HCT116 (cell line): ENCODE measurements at regions not wholly inside any gene's neighbourhood (a gene's known extent, or its start where the extent isn't known, plus 50 kb on each side); places are given as distances from the start of the nearest gene placed in this dataset.

ENCODE experiments used
- ATAC-seq: fragments of 200-7000 bp; cut with Tn5 transposase; 2 replicates; pipeline ENCODE4 v1.9.1; 2020; ENCODE audit warnings: mild to moderate bottlenecking, moderate library complexity
- BruUV-seq: library from RNA; stranded (reverse); fragments of 400-500 nt; replicated peaks from 2 replicates; lab custom pipeline; 2021; lab: Mats Ljungman, UMichigan
- CTCF ChIA-PET: fragments of 300-600 bp; sonication (Branson Sonifier 250); formaldehyde crosslinking; loops from one replicate; lab custom pipeline; 2021; ENCODE audit warnings: antibody characterized with exemption; lab: Charles Lee
- POLR2A ChIA-PET: fragments of 300-600, 350-600 bp; sonication (Branson Sonifier 250); formaldehyde crosslinking; loops from one replicate; lab custom pipeline; 2021; ENCODE audit warnings: antibody characterized with exemption; lab: Charles Lee
- RAD21 ChIA-PET, 2 experiments: fragments of 300-600 bp; sonication (Branson Sonifier 250); formaldehyde crosslinking; loops; one replicate each; lab custom pipeline; 2023; ENCODE audit warnings: low total read pairs in 2 of 2; ENCODE audit not compliant: uncharacterized antibody in 2 of 2, unreplicated experiment in 2 of 2, low non-redundant PET in 1 of 2; lab: Charles Lee
- DNase-seq: peaks from one replicate; pipeline ENCODE4 v3.0.0-alpha.2; 2010; ENCODE audit warnings: low read depth, low spot score
- H2AFZ ChIP-seq: fragments of 200-600 bp; shearing (Covaris generic), sonication (generic); 2 replicates; pipeline ENCODE4 v1.6.1; 2017; ENCODE audit warnings: low read depth, mixed run types, mixed read lengths, antibody characterized with exemption, low read length; ENCODE audit not compliant: poor library complexity, severe bottlenecking
- H3K27ac ChIP-seq: 2 replicates; pipeline ENCODE4 v1.5.1; 2012; ENCODE audit warnings: low read depth, low read length
- H3K27me3 ChIP-seq: fragments of 200-600 bp; sonication (generic); 2 replicates; pipeline ENCODE4 v1.6.1; 2016; ENCODE audit warnings: mixed run types, low read length, mixed read lengths; ENCODE audit not compliant: insufficient read depth
- H3K36me3 ChIP-seq, 2 experiments: fragments of 200-500 bp in 1 of 2; fragments of 200-600 bp in 1 of 2; sonication (Bioruptor generic) in 1 of 2; sonication (generic) in 1 of 2; 2 replicates each; pipeline versions ENCODE4 v1.5.1 to v1.6.1; 2014 to 2016; ENCODE audit warnings: low read length in 2 of 2, inconsistent platforms in 1 of 2, mixed read lengths in 1 of 2, mixed run types in 1 of 2; ENCODE audit not compliant: insufficient read depth in 2 of 2, control insufficient read depth in 1 of 2
- H3K4me1 ChIP-seq, 2 experiments: fragments of 200-600 bp in 1 of 2; sonication (generic) in 1 of 2; 2 replicates each; pipeline versions ENCODE4 v1.5.1 to v1.6.1; 2012 to 2017; ENCODE audit warnings: low read length in 2 of 2, inconsistent platforms in 1 of 2, mild to moderate bottlenecking in 1 of 2, mixed read lengths in 1 of 2, mixed run types in 1 of 2, moderate library complexity in 1 of 2; ENCODE audit not compliant: insufficient read depth in 2 of 2, control insufficient read depth in 1 of 2
- H3K4me2 ChIP-seq: fragments of 200-600 bp; sonication (generic); 2 replicates; pipeline ENCODE4 v1.6.1; 2017; ENCODE audit warnings: mixed run types, low read length, mixed read lengths
- H3K4me3 ChIP-seq, 2 experiments: fragments of 200-600 bp in 1 of 2; sonication (generic) in 1 of 2; replicated peaks in 1 of 2; 2 replicates each; pipeline ENCODE4 v1.5.1; 2011 to 2016; ENCODE audit warnings: low read length in 2 of 2, control low read depth in 1 of 2, low read depth in 1 of 2, mild to moderate bottlenecking in 1 of 2, mixed read lengths in 1 of 2, mixed run types in 1 of 2
- H3K79me2 ChIP-seq: fragments of 200-600 bp; sonication (generic); 2 replicates; pipeline ENCODE4 v1.6.1; 2017; ENCODE audit warnings: mild to moderate bottlenecking, mixed run types, low read length, moderate library complexity, mixed read lengths; ENCODE audit not compliant: insufficient read depth
- H3K9ac ChIP-seq: fragments of 200-600 bp; sonication (generic); 2 replicates; pipeline ENCODE4 v1.6.1; 2016; ENCODE audit warnings: low read length, mixed read lengths
- H3K9me2 ChIP-seq: fragments of 200-600 bp; sonication (generic), shearing (Covaris generic); 2 replicates; pipeline ENCODE4 v1.6.1; 2017; ENCODE audit warnings: mixed run types, mild to moderate bottlenecking, moderate library complexity; ENCODE audit not compliant: insufficient read depth
- H3K9me3 ChIP-seq, 2 experiments: fragments of 200-500 bp in 1 of 2; fragments of 200-600 bp in 1 of 2; sonication (Bioruptor generic) in 1 of 2; sonication (generic) in 1 of 2; 2 replicates each; pipeline ENCODE4 v1.6.1; 2014 to 2017; ENCODE audit warnings: low read length in 2 of 2, mixed read lengths in 2 of 2, inconsistent platforms in 1 of 2, low read depth in 1 of 2, mild to moderate bottlenecking in 1 of 2, mixed run types in 1 of 2, moderate library complexity in 1 of 2; ENCODE audit not compliant: control insufficient read depth in 1 of 2, insufficient read depth in 1 of 2
- H4K20me1 ChIP-seq: fragments of 200-600 bp; sonication (generic), shearing (Covaris generic); 2 replicates; pipeline ENCODE4 v1.6.1; 2017; ENCODE audit warnings: mixed run types, mild to moderate bottlenecking, moderate library complexity; ENCODE audit not compliant: insufficient read depth
- ATF3 ChIP-seq: IDR thresholded peaks from 2 replicates; pipeline ENCODE4 v1.6.1; 2012
- CBX3 ChIP-seq: IDR thresholded peaks from 2 replicates; pipeline ENCODE4 v1.6.1; 2012; ENCODE audit warnings: low read depth
- CEBPB ChIP-seq: IDR thresholded peaks from 2 replicates; pipeline ENCODE4 v1.6.1; 2012; ENCODE audit warnings: low read depth
- EGR1 ChIP-seq: IDR thresholded peaks from 2 replicates; pipeline ENCODE4 v1.6.1; 2012; ENCODE audit warnings: low read depth
- ELF1 ChIP-seq: IDR thresholded peaks from 2 replicates; pipeline ENCODE4 v1.6.1; 2012; ENCODE audit warnings: low read depth, borderline replicate concordance
- EZH2 ChIP-seq: fragments of 200-600 bp; sonication (generic); IDR thresholded peaks from 2 replicates; pipeline ENCODE4 v1.6.1; 2017; ENCODE audit warnings: antibody characterized with exemption, mixed run types
- EZH2phosphoT487 ChIP-seq: fragments of 200-600 bp; IDR thresholded peaks from 2 replicates; pipeline ENCODE4 v1.6.1; 2018; ENCODE audit warnings: antibody characterized with exemption, borderline replicate concordance
- JUND ChIP-seq: IDR thresholded peaks from 2 replicates; pipeline ENCODE4 v1.6.1; 2012
- MAX ChIP-seq: IDR thresholded peaks from 2 replicates; pipeline ENCODE4 v1.6.1; 2012
- POLR2A ChIP-seq: IDR thresholded peaks from 2 replicates; pipeline ENCODE4 v1.7.0; 2011; ENCODE audit warnings: borderline replicate concordance; ENCODE audit not compliant: insufficient read depth, insufficient read length; ENCODE audit errors: extremely low read depth
- POLR2AphosphoS5 ChIP-seq: IDR thresholded peaks from 2 replicates; pipeline ENCODE4 v1.6.1; 2011; ENCODE audit warnings: mild to moderate bottlenecking, low read depth, low read length, moderate library complexity
- RAD21 ChIP-seq: IDR thresholded peaks from 2 replicates; pipeline ENCODE4 v1.6.1; 2012; ENCODE audit warnings: low read depth, mild to moderate bottlenecking
- SIN3A ChIP-seq: IDR thresholded peaks from 2 replicates; pipeline ENCODE4 v1.6.1; 2012; ENCODE audit warnings: low read depth
- SRF ChIP-seq: IDR thresholded peaks from 2 replicates; pipeline ENCODE4 v1.6.1; 2012; ENCODE audit warnings: low read depth
- TCF7L2 ChIP-seq: IDR thresholded peaks from 2 replicates; pipeline ENCODE4 v1.7.0; 2011; ENCODE audit warnings: borderline replicate concordance, inconsistent platforms; ENCODE audit not compliant: insufficient read depth, insufficient read length; ENCODE audit errors: extremely low read depth
- ZBTB33 ChIP-seq: IDR thresholded peaks from 2 replicates; pipeline ENCODE4 v1.6.1; 2011; ENCODE audit warnings: mild to moderate bottlenecking, low read length, moderate library complexity; ENCODE audit not compliant: insufficient replicate concordance; ENCODE audit errors: extremely low read depth
- ZFX ChIP-seq: fragments of 450-650 bp; IDR thresholded peaks from 2 replicates; pipeline ENCODE4 v1.6.1; 2017
- ZNF274 ChIP-seq: fragments of 200-500 bp; sonication (Bioruptor generic); IDR thresholded peaks from 2 replicates; pipeline ENCODE4 v1.6.1; 2014; ENCODE audit warnings: mild to moderate bottlenecking, low read depth, low read length, inconsistent platforms
- intact Hi-C: fragments of 100-400 bp; cut with micrococcal nuclease; formaldehyde crosslinking; loops from 2 replicates; pipeline ENCODE4 v1.10.0; 2022

GRCh38 chr4:79682161-79682560 lies 274.1 kb upstream of the GK2 start:
- no peak overlapping the region for H3K4me2 ChIP-seq
- RAD21 ChIA-PET, result no interaction called here
- POLR2A ChIA-PET, result no interaction called here
- H3K79me2 ChIP-seq, result no peaks in the 10 kb centered on the region
- peaks cover 11% of the 10 kb centered on the region for H3K27me3 ChIP-seq
- no TSS peak for BruUV-seq
- intact Hi-C loops, result no loop called here
- no peaks in the 10 kb centered on the region for H3K4me1 ChIP-seq
- no peak overlapping the region for H3K27ac ChIP-seq
- CTCF ChIA-PET, result no interaction called here
- ATAC-seq, result no peak
- H3K9me2 ChIP-seq, result no peaks in the 10 kb centered on the region
- no peaks in the 10 kb centered on the region for H3K9me3 ChIP-seq
- H3K9ac ChIP-seq, result no peak overlapping the region
- no peaks in the 10 kb centered on the region for H3K36me3 ChIP-seq
- H2AFZ ChIP-seq, result no peak overlapping the region
- no peaks in the 10 kb centered on the region for H4K20me1 ChIP-seq
- DNase-seq, result no peak
- TF ChIP-seq ZNF274 (no peak), MAX (no peak), SRF (no peak), JUND (no peak), EZH2phosphoT487 (no peak), POLR2AphosphoS5 (no peak), RAD21 (no peak), TCF7L2 (no peak), POLR2A (no peak), SIN3A (no peak), ELF1 (no peak), EZH2 (no peak), CBX3 (no peak), ZFX (no peak), ATF3 (no peak), EGR1 (no peak), CEBPB (no peak), ZBTB33 (no peak)
- no peak overlapping the region for H3K4me3 ChIP-seq
